Right lobe of liver (tissue), 6 donors: ENCODE measurements at regions not wholly inside any gene's neighbourhood (a gene's known extent, or its start where the extent isn't known, plus 50 kb on each side); places are given as distances from the start of the nearest gene placed in this dataset.

Experiments
- ATAC-seq, 4 donors: fragments of 200-7000 bp; cut with Tn5 transposase; one replicate each; pipeline ENCODE4 v1.9.1; 2020; ENCODE audit warnings: mild to moderate bottlenecking in 4 of 4, moderate library complexity in 4 of 4
- DNase-seq, 3 donors: peaks; one replicate each; pipeline ENCODE4 v3.0.0-alpha.2; 2020
- H3K27ac ChIP-seq, 3 donors: fragments of 200-600 bp; one replicate each; pipeline ENCODE4 v1.8.0; 2022
- H3K27me3 ChIP-seq, 2 donors: fragments of 200-600 bp; one replicate each; pipeline ENCODE4 v1.8.0; 2022
- H3K36me3 ChIP-seq, 4 donors: fragments of 200-600 bp; sonication (generic) in 1 of 4; one replicate each; pipeline versions ENCODE4 v1.5.1 to v1.8.0; 2017 to 2022; ENCODE audit warnings: control low read depth in 1 of 4
- H3K4me1 ChIP-seq, 4 donors: fragments of 200-600 bp; sonication (generic) in 1 of 4; one replicate each; pipeline versions ENCODE4 v1.5.1 to v1.8.0; 2017 to 2022; ENCODE audit warnings: control low read depth in 1 of 4
- H3K4me3 ChIP-seq, 3 donors: fragments of 200-600 bp; one replicate each; pipeline ENCODE4 v1.8.0; 2022
- H3K9me3 ChIP-seq, 4 donors: fragments of 200-600 bp; sonication (generic) in 1 of 4; one replicate each; pipeline versions ENCODE4 v1.5.1 to v1.8.0; 2017 to 2022; ENCODE audit warnings: control low read depth in 1 of 4
- CTCF ChIP-seq, 4 donors: fragments of 200-600 bp in 3 of 4; fragments of 450-650 bp in 1 of 4; IDR thresholded peaks; one replicate each; pipeline versions ENCODE4 v1.5.1 to v1.8.0; 2016 to 2022; ENCODE audit warnings: antibody characterized with exemption in 4 of 4, mild to moderate bottlenecking in 2 of 4
- POLR2A ChIP-seq: fragments of 450-650 bp; IDR thresholded peaks from one replicate; pipeline ENCODE4 v1.6.1; 2017; ENCODE audit warnings: antibody characterized with exemption, mild to moderate bottlenecking
- WGBS: methylation state at CpG from one replicate; pipeline ENCODE4 v1.1.6; 2018; ENCODE audit warnings: low coverage, low lambda C conversion rate; ENCODE audit not compliant: insufficient coverage; ENCODE audit errors: missing lambda C conversion rate; 5-methylcytosine and 5-hydroxymethylcytosine counted together
- intact Hi-C, 2 donors: fragments of 100-400 bp; cut with DNase I; formaldehyde crosslinking; loops; one replicate each; pipeline versions ENCODE4 v1.11.2 to v1.14.1; 2022
- donor health status: DM: no; HTN: yes; CAD: no.
- donor health status: DM: no; HTN: no; CAD: no.
- donor health status: DM: no; HTN: no; CAD: no.
- donor health status: DM: no; HTN: yes; CAD: no.
- donor health status: DM: no; HTN: yes; CAD: no.

GRCh38 chr10:108411894-108412293 lies 1247.4 kb upstream of the SORCS1 start:
- Histone ChIP-seq H3K9me3 (no peaks in the 10 kb centered on the region), H3K36me3 (no peaks in the 10 kb centered on the region), H3K27me3 (no peaks in the 10 kb centered on the region), H3K4me3 (no peak overlapping the region), H3K4me1 (no peaks in the 10 kb centered on the region), H3K27ac (no peak overlapping the region)
- intact Hi-C loops, result no loop called here
- no peak for DNase-seq
- no peak for ATAC-seq
- WGBS, result 39% methylated on average over 2 of the region's 2 CpGs
- TF ChIP-seq POLR2A, result no peak
- no peak for TF ChIP-seq CTCF (IDR thresholded peaks at IDR 0.05)

DNA sequence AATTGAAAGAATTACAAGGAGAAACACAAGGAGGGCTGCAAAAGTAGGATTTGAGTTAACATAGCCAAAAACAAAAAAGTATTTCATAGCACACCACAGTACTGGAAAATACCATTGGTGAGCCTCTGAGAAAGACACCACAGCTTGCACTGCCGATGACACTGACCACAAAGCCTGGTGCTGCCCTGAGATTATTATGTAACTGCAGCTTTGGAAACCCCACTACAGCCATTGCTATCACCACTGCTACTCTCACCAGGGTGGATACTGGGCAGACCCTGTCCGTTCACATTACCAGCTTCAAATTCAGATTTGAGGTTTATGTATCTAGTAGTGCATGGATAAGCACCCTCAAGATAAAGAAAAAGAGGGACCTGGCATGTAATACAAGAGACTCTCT lies 1246.7 kb upstream of the SORCS1 start:
- 67% methylated on average over 2 of the region's 2 CpGs for WGBS
- no peak overlapping the region for H3K4me3 ChIP-seq
- intact Hi-C loops, result no loop called here
- no peaks in the 10 kb centered on the region for H3K36me3 ChIP-seq
- H3K27ac ChIP-seq, result no peak overlapping the region
- no peaks in the 10 kb centered on the region for H3K9me3 ChIP-seq
- ATAC-seq, result no peak
- TF ChIP-seq CTCF (IDR thresholded peaks at IDR 0.05), result no peak
- no peak for TF ChIP-seq POLR2A
- DNase-seq, result no peak
- H3K4me1 ChIP-seq, result no peaks in the 10 kb centered on the region
- no peaks in the 10 kb centered on the region for H3K27me3 ChIP-seq

DNA sequence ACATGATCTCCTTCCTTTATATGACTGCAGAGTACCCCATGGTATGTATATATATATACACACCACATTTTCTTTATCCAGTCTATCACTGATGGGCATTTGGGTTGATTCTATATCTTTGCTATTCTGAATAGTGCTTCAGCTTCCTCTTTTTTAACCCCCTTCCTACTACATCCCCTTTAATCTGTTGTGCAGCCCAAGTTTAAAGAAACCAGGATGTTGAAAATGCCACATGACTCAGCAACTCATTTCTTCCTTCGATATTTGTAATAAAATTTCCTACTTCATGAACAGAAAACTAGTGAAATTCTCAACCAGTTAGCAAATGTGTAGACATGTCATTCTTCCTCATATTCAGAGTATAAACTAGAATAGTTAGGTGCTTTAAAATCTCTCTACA lies 1245.7 kb upstream of the SORCS1 start:
- ATAC-seq, result no peak

DNA sequence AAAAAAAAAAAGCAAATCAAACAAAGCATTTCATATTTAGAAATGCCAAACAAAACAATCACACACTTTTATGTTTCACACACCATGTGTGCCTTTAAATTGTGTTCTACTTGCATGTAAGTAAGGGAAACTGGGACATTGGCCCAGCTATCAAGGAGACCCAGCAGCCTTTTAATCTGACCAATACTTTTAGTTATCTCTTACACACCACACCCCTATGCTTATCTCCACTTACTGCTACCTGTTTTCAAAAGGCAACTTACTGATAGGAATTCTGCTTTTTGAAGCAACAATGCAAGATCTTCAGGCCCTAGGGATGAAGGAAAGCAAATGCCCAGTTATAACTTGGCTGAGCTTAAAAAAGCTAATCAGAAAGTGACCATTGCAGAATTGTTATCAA lies 1244.8 kb upstream of the SORCS1 start:
- TF ChIP-seq CTCF (IDR thresholded peaks at IDR 0.05) (no peak), POLR2A (no peak)
- Histone ChIP-seq H3K27me3 (no peaks in the 10 kb centered on the region), H3K9me3 (no peaks in the 10 kb centered on the region), H3K27ac (no peak overlapping the region), H3K36me3 (no peaks in the 10 kb centered on the region), H3K4me3 (no peak overlapping the region), H3K4me1 (no peaks in the 10 kb centered on the region)
- intact Hi-C loops, result no loop called here
- DNase-seq (no peak), ATAC-seq (no peak)

More for the DNA sequence above, 1245.7 kb upstream of the SORCS1 start:
- intact Hi-C loops, result no loop called here
- TF ChIP-seq CTCF (IDR thresholded peaks at IDR 0.05) (no peak), POLR2A (no peak)
- no peaks in the 10 kb centered on the region for H3K36me3 ChIP-seq
- no peaks in the 10 kb centered on the region for H3K27me3 ChIP-seq
- DNase-seq, result no peak
- no peak overlapping the region for H3K4me3 ChIP-seq
- no peak overlapping the region for H3K27ac ChIP-seq
- H3K4me1 ChIP-seq, result no peaks in the 10 kb centered on the region
- no peaks in the 10 kb centered on the region for H3K9me3 ChIP-seq
- WGBS, result 23% methylated on average over 1 of the region's 1 CpG

DNA sequence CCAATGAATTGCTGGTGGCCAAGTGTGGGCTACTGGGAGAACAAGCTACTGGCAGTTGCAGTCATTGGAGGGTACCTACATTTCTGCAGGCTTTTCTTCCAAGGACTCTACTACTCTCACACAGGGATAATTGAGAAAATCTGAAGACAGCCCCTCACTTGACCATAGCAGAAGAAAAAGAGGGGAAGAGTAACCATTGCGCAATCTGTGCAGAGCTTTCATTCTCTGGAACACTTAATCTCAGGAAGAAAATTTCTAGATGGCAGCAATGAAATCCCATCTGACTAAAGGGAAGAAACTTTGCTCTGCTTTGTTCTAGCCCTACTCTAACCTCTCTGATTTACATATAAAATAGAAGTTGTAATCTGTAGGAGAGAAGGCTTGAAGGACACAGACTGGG lies 1239.6 kb upstream of the SORCS1 start:
- no peak for ATAC-seq
- H3K27me3 ChIP-seq, result no peaks in the 10 kb centered on the region
- H3K9me3 ChIP-seq, result no peaks in the 10 kb centered on the region
- H3K27ac ChIP-seq, result no peak overlapping the region
- DNase-seq, result no peak
- no peaks in the 10 kb centered on the region for H3K4me1 ChIP-seq
- TF ChIP-seq POLR2A (no peak), CTCF (IDR thresholded peaks at IDR 0.05) (no peak)
- intact Hi-C loops, result no loop called here
- H3K36me3 ChIP-seq, result no peaks in the 10 kb centered on the region
- WGBS, result 82% methylated on average over 1 of the region's 1 CpG
- no peak overlapping the region for H3K4me3 ChIP-seq
